Neuronal stem cell (in vitro differentiated cells): ENCODE measurements at regions not wholly inside any gene's neighbourhood (a gene's known extent, or its start where the extent isn't known, plus 50 kb on each side); places are given as distances from the start of the nearest gene placed in this dataset.

Experiments
- DNase-seq: peaks from one replicate; pipeline ENCODE4 v3.0.0-alpha.2; 2013; ENCODE audit warnings: low spot score
- H2AFZ ChIP-seq: one replicate; pipeline ENCODE4 v1.6.1; 2013; ENCODE audit warnings: mild to moderate bottlenecking, low read length, inconsistent platforms
- H2AK5ac ChIP-seq: 2 replicates; pipeline ENCODE4 v1.6.1; 2013; ENCODE audit warnings: low read depth, mild to moderate bottlenecking, inconsistent platforms, low read length, moderate library complexity, mixed read lengths
- H2BK120ac ChIP-seq: 2 replicates; pipeline ENCODE4 v1.6.1; 2013; ENCODE audit warnings: low read depth, mild to moderate bottlenecking, inconsistent platforms, low read length, moderate library complexity, mixed read lengths
- H2BK12ac ChIP-seq: one replicate; pipeline ENCODE4 v1.6.1; 2013; ENCODE audit warnings: low read length, inconsistent platforms
- H2BK15ac ChIP-seq: 2 replicates; pipeline ENCODE4 v1.6.1; 2013; ENCODE audit warnings: mild to moderate bottlenecking, low read length, inconsistent platforms, mixed read lengths
- H2BK5ac ChIP-seq: one replicate; pipeline ENCODE4 v1.6.1; 2013; ENCODE audit warnings: inconsistent platforms, mild to moderate bottlenecking, low read length, moderate library complexity
- H3K14ac ChIP-seq: one replicate; pipeline ENCODE4 v1.6.1; 2013; ENCODE audit warnings: low read length, inconsistent platforms
- H3K18ac ChIP-seq: 2 replicates; pipeline ENCODE4 v1.6.1; 2013; ENCODE audit warnings: low read length, inconsistent platforms
- H3K23ac ChIP-seq: 2 replicates; pipeline ENCODE4 v1.6.1; 2013; ENCODE audit warnings: low read depth, mild to moderate bottlenecking, mixed read lengths, low read length, inconsistent platforms; ENCODE audit not compliant: poor library complexity
- H3K27ac ChIP-seq: replicated peaks from 3 replicates; pipeline ENCODE4 v1.5.1; 2013; ENCODE audit warnings: low read length, inconsistent platforms
- H3K27me3 ChIP-seq, 3 experiments: 2 replicates each; pipeline ENCODE4 v1.6.1; 2013; ENCODE audit warnings: low read length in 3 of 3, mild to moderate bottlenecking in 2 of 3, inconsistent platforms in 1 of 3, low read depth in 1 of 3, mixed read lengths in 1 of 3, moderate library complexity in 1 of 3; ENCODE audit not compliant: control insufficient read depth in 3 of 3, insufficient read depth in 3 of 3
- H3K36me3 ChIP-seq, 2 donors: replicated peaks in 1 of 2; 2 replicates each; pipeline ENCODE4 v1.6.1; 2013; ENCODE audit warnings: low read length in 2 of 2; ENCODE audit not compliant: control insufficient read depth in 2 of 2, insufficient read depth in 2 of 2
- H3K4ac ChIP-seq: 2 replicates; pipeline ENCODE4 v1.6.1; 2013; ENCODE audit warnings: inconsistent platforms, mild to moderate bottlenecking, low read length, moderate library complexity
- H3K4me1 ChIP-seq, 2 donors: 1 replicate in 1 of 2; 2 replicates in 1 of 2; pipeline ENCODE4 v1.6.1; 2013; ENCODE audit warnings: low read length in 2 of 2, low read depth in 1 of 2; ENCODE audit not compliant: control insufficient read depth in 2 of 2, insufficient read depth in 1 of 2
- H3K4me2 ChIP-seq: one replicate; pipeline ENCODE4 v1.6.1; 2013; ENCODE audit warnings: mild to moderate bottlenecking, low read length, inconsistent platforms; ENCODE audit not compliant: insufficient read depth, poor library complexity, severe bottlenecking
- H3K4me3 ChIP-seq, 2 donors: 2 replicates each; pipeline ENCODE4 v1.5.1; 2013; ENCODE audit warnings: low read length in 2 of 2, mild to moderate bottlenecking in 2 of 2, inconsistent platforms in 1 of 2, moderate library complexity in 1 of 2
- H3K79me1 ChIP-seq: one replicate; pipeline ENCODE4 v1.6.1; 2013; ENCODE audit warnings: low read depth, mild to moderate bottlenecking, inconsistent platforms, low read length, moderate library complexity
- H3K9ac ChIP-seq: one replicate; pipeline ENCODE4 v1.6.1; 2013; ENCODE audit warnings: mild to moderate bottlenecking, low read depth, low read length, inconsistent platforms; ENCODE audit not compliant: poor library complexity
- H3K9me3 ChIP-seq, 2 donors: replicated peaks in 1 of 2; 2 replicates each; pipeline versions ENCODE3 to v1.6.1; 2013; ENCODE audit warnings: low read length in 2 of 2, mild to moderate bottlenecking in 2 of 2, inconsistent platforms in 1 of 2, low read depth in 1 of 2, mixed read lengths in 1 of 2, moderate library complexity in 1 of 2; ENCODE audit not compliant: control insufficient read depth in 2 of 2, insufficient read depth in 1 of 2
- H4K8ac ChIP-seq: one replicate; pipeline ENCODE4 v1.6.1; 2013; ENCODE audit warnings: low read depth, mild to moderate bottlenecking, inconsistent platforms, low read length, moderate library complexity
- H4K91ac ChIP-seq: one replicate; pipeline ENCODE4 v1.6.1; 2013; ENCODE audit warnings: low read length, low read depth, mild to moderate bottlenecking, inconsistent platforms; ENCODE audit not compliant: poor library complexity
- WGBS, 2 donors: extraction: QIAGEN DNeasy Blood & Tissue Kit; methylation state at CpG; one replicate each; pipeline ENCODE4 v1.1.7; 2013; ENCODE audit warnings: missing lambda C conversion rate in 2 of 2, mixed read lengths in 1 of 2; ENCODE audit not compliant: insufficient read length in 2 of 2, insufficient replicate concordance in 1 of 2; ENCODE audit errors: extremely low coverage in 2 of 2; 5-methylcytosine and 5-hydroxymethylcytosine counted together

DNA sequence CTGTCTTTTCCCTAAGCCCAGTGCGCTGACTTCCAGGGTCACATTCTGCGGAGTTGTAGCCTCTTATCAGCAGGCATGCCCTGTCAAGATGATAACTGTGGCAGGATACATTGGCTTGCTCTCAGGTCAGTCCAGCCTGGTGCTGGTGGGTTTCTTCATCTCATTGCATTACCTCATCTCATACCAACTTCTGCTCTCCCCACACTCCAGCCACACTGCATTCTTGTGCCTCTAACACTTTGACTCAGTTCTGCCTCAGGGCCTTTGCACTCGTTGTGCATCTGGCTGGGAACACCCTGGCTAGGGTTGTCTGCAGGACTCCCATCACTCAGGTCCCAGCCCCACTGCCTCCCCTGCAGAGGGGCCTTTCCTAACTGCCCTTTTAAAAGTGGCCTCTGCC, 110.3 kb upstream of the BACH2 start:
- H3K27me3 ChIP-seq = peaks cover 0 to 14% (median 0%) of the 10 kb centered on the region in 3 experiments
- no peak overlapping the region for H3K4ac ChIP-seq
- no peak for DNase-seq
- no peak overlapping the region for H2AK5ac ChIP-seq
- H2BK120ac ChIP-seq = no peak overlapping the region
- peaks cover 14 to 18% of the 10 kb centered on the region in 2 donors for H3K4me1 ChIP-seq
- H3K36me3 ChIP-seq = no peaks in the 10 kb centered on the region
- H3K18ac ChIP-seq = no peak overlapping the region
- no peak overlapping the region for H4K91ac ChIP-seq
- H3K9me3 ChIP-seq = no peaks in the 10 kb centered on the region
- H4K8ac ChIP-seq = no peak overlapping the region
- WGBS, 2 donors = no CpG with 5 or more reads among the region's 3 CpGs
- H3K14ac ChIP-seq = no peak overlapping the region
- H3K23ac ChIP-seq = no peak overlapping the region
- H3K27ac ChIP-seq = no peak overlapping the region
- H3K4me2 ChIP-seq = no peak overlapping the region
- H2BK15ac ChIP-seq = no peak overlapping the region
- H3K79me1 ChIP-seq = no peaks in the 10 kb centered on the region
- no peak overlapping the region for H2BK5ac ChIP-seq
- H3K9ac ChIP-seq = no peak overlapping the region
- no peak overlapping the region for H2AFZ ChIP-seq
- H3K4me3 ChIP-seq = no peak overlapping the region
- no peak overlapping the region for H2BK12ac ChIP-seq

DNA sequence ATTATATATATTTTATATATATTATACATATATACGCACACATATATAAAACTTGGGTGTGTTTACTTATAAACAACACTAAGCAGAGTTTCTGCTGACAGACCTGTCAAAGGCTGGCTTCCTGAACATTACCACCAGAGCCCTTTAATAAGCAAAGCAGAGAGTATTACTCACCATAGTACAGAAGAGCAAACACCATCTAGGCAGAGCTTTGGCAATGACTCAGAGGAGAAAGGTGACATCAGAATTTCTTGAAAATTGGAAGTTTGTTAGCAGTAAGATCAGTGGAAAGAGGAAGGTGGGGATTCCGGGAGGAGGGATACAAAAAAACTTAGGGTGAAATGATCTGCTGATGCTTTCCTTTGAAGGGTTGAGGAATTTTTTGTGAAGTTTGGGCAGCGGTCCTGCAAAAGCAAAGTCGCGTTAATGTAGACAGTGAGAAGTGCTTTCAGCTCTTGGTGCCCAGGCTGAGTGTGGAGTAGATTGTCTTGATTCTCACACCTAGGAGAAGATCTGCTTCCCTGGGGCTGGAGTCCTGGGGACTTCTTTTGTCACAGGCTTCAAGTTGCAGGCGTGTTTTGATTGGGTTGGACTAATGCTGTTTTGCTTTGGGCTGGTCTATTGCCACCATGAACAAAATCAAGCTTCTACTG, 109.6 kb upstream of the BACH2 start:
- no peak overlapping the region for H4K91ac ChIP-seq
- no peaks in the 10 kb centered on the region for H3K79me1 ChIP-seq
- no peak overlapping the region for H3K4me2 ChIP-seq
- no peak overlapping the region for H3K18ac ChIP-seq
- no peak overlapping the region for H4K8ac ChIP-seq
- no peak overlapping the region for H2BK5ac ChIP-seq
- H2BK12ac ChIP-seq = no peak overlapping the region
- H3K14ac ChIP-seq = no peak overlapping the region
- peaks cover 0 to 12% (median 0%) of the 10 kb centered on the region in 3 experiments for H3K27me3 ChIP-seq
- peaks cover 14 to 18% of the 10 kb centered on the region in 2 donors for H3K4me1 ChIP-seq
- WGBS, 2 donors = no CpG with 5 or more reads among the region's 6 CpGs
- H2BK15ac ChIP-seq = no peak overlapping the region
- no peaks in the 10 kb centered on the region for H3K36me3 ChIP-seq
- no peak overlapping the region for H3K4ac ChIP-seq
- no peak overlapping the region for H3K4me3 ChIP-seq
- no peak overlapping the region for H2AK5ac ChIP-seq
- no peak overlapping the region for H3K23ac ChIP-seq
- H2AFZ ChIP-seq = no peak overlapping the region
- H3K9me3 ChIP-seq = no peaks in the 10 kb centered on the region
- no peak overlapping the region for H3K9ac ChIP-seq
- H3K27ac ChIP-seq = no peak overlapping the region
- DNase-seq = no peak
- no peak overlapping the region for H2BK120ac ChIP-seq

DNA sequence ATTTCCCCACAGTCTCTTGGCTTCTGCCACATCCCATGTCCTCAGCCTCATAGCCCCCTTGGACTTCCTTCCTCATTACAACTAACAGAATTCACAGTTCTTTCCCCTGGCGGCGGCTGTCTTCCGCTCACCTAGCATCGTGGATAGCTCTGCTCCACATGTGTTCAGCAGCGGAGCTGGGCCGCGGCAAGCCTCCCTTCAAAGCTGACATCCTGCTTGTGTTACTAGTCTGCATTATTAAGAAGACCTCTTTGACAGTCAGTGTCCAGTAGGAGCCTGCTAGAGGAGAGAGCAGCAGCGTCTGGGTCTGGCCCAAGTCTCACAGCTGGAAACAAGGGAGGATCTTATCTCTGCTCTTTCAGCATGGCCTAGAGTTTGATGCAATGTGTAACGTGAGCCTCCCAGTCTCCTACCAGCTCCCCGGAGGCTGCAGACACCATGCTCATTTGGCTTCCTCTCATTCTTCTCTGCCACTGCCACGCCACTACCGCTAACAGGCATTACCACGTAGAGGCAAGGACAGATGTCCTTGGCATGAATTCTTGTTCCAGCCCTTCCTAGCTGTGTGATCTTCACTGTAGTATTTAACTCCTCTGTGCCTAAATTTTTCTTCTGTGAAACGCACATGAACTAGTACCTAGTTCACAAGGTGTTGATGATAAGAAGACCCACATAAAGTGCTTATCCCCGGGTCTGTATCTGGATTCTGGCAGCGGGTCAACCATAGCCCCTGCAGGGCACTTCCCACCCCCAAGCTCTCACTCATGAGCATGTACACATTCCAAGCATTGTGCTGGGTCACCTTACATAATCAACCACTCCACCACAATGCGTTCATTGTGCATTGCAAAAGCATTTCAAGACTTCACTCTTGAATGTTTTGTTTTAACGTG, 107.1 kb upstream of the BACH2 start:
- Histone ChIP-seq H3K36me3 (no peaks in the 10 kb centered on the region), H3K9me3 (no peaks in the 10 kb centered on the region), H2BK15ac (no peak overlapping the region), H3K27ac (no peak overlapping the region), H3K27me3 (no peaks in the 10 kb centered on the region), H3K4me2 (no peak overlapping the region), H2BK120ac (no peak overlapping the region), H2BK12ac (no peak overlapping the region), H3K4me3 (no peak overlapping the region), H3K4me1 (peaks cover 14 to 18% of the 10 kb centered on the region in 2 donors), H3K23ac (no peak overlapping the region), H4K8ac (no peak overlapping the region), H3K18ac (peak overlapping the region; percentile 13), H2AK5ac (no peak overlapping the region), H3K79me1 (no peaks in the 10 kb centered on the region), H2AFZ (peak overlapping the region; percentile 74), H4K91ac (no peak overlapping the region), H2BK5ac (no peak overlapping the region), H3K9ac (no peak overlapping the region), H3K4ac (no peak overlapping the region), H3K14ac (no peak overlapping the region)
- WGBS, 2 donors = no CpG with 5 or more reads among the region's 18 CpGs
- no peak for DNase-seq

DNA sequence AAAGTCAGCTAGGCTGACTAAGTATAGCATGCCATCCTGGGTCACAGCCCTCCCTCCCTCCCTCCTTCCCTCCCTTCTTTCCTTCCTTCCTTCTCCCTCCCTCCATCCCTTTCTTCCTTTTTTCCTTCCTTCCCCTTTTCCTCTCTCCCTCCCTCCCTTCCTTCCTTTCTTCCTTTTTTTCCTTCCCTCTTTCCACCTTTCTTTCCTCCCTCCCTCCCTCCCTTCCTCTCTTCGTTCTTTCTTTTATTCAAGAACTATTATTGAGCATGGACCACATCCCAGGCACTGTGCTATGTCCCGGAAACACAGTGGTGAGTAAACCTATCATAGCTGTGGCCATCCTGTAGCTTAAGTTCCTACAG, 106.2 kb upstream of the BACH2 start:
- H2BK15ac ChIP-seq = no peak overlapping the region
- no peak overlapping the region for H2BK12ac ChIP-seq
- H3K9ac ChIP-seq = no peak overlapping the region
- no peaks in the 10 kb centered on the region for H3K9me3 ChIP-seq
- no peak overlapping the region for H2AFZ ChIP-seq
- no peak for DNase-seq
- H3K23ac ChIP-seq = no peak overlapping the region
- H3K18ac ChIP-seq = peak overlapping the region; percentile 66
- no peaks in the 10 kb centered on the region for H3K27me3 ChIP-seq
- no peak overlapping the region for H3K4me3 ChIP-seq
- H3K36me3 ChIP-seq = no peaks in the 10 kb centered on the region
- no peak overlapping the region for H4K91ac ChIP-seq
- H2AK5ac ChIP-seq = no peak overlapping the region
- no peak overlapping the region for H4K8ac ChIP-seq
- 100% methylated on average over 1 of the region's 2 CpGs; no CpG with 5 or more reads in 1 of the 2 donors for WGBS, 2 donors
- no peak overlapping the region for H2BK5ac ChIP-seq
- H3K4me1 ChIP-seq = peaks cover 14 to 18% of the 10 kb centered on the region in 2 donors
- no peaks in the 10 kb centered on the region for H3K79me1 ChIP-seq
- H3K27ac ChIP-seq = no peak overlapping the region
- H3K14ac ChIP-seq = no peak overlapping the region
- no peak overlapping the region for H3K4me2 ChIP-seq
- H2BK120ac ChIP-seq = no peak overlapping the region
- no peak overlapping the region for H3K4ac ChIP-seq
